ENCODE measurements at regions not wholly inside any gene's neighbourhood (a gene's known extent, or its start where the extent isn't known, plus 50 kb on each side); places are given as distances from the start of the nearest gene placed in this dataset.
A peak's percentile ranks its signal among the peaks of the same experiment; 100 is the strongest.

- TF ChIP-seq RCOR1 (IDR thresholded peaks at IDR 0.05; ENCODE audit: insufficient replicate concordance, low read length): no peak
- peak; percentile 70 for TF ChIP-seq CTCF (conservative IDR thresholded peaks at IDR 0.05; ENCODE audit: low read depth, low read length)
- no peak for TF ChIP-seq RFX5 (IDR thresholded peaks at IDR 0.05; ENCODE audit: low read depth, low read length)
- no peak for TF ChIP-seq POLR2A (IDR thresholded peaks at IDR 0.05; ENCODE audit: low read depth, low read length)
- TF ChIP-seq, protein P1, sequence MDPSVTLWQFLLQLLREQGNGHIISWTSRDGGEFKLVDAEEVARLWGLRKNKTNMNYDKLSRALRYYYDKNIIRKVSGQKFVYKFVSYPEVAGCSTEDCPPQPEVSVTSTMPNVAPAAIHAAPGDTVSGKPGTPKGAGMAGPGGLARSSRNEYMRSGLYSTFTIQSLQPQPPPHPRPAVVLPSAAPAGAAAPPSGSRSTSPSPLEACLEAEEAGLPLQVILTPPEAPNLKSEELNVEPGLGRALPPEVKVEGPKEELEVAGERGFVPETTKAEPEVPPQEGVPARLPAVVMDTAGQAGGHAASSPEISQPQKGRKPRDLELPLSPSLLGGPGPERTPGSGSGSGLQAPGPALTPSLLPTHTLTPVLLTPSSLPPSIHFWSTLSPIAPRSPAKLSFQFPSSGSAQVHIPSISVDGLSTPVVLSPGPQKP (IDR thresholded peaks at IDR 0.05; ENCODE audit: borderline replicate concordance, low read depth, low read length): no peak
- no peak for TF ChIP-seq FOS (IDR thresholded peaks at IDR 0.05; ENCODE audit: low read depth, low read length)
- no peak for TF ChIP-seq BHLHE40 (IDR thresholded peaks at IDR 0.05; ENCODE audit: low read depth, low read length)
- no peak for TF ChIP-seq CHD1 (IDR thresholded peaks at IDR 0.05; ENCODE audit: low read depth, low read length)
- TF ChIP-seq, protein P2, sequence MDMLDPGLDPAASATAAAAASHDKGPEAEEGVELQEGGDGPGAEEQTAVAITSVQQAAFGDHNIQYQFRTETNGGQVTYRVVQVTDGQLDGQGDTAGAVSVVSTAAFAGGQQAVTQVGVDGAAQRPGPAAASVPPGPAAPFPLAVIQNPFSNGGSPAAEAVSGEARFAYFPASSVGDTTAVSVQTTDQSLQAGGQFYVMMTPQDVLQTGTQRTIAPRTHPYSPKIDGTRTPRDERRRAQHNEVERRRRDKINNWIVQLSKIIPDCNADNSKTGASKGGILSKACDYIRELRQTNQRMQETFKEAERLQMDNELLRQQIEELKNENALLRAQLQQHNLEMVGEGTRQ (IDR thresholded peaks at IDR 0.05; ENCODE audit: low read depth, low read length): no peak
- no peak for TF ChIP-seq CEBPB (IDR thresholded peaks at IDR 0.05; ENCODE audit: low read depth, low read length)
- TF ChIP-seq RAD21 (IDR thresholded peaks at IDR 0.05; ENCODE audit: low read length): peak; percentile 65
- no peak for TF ChIP-seq NFE2L2 (IDR thresholded peaks at IDR 0.05; ENCODE audit: low read depth, low read length)
- no peak for TF ChIP-seq MXI1 (IDR thresholded peaks at IDR 0.05; ENCODE audit: borderline replicate concordance, low read depth, low read length)
- no peak for TF ChIP-seq MAFK (IDR thresholded peaks at IDR 0.05; ENCODE audit: low read depth, low read length)
These were observed 72.7 kb upstream of the PRKG1 start for GRCh38 chr10:51001587-51001986.

Measured in IMR-90 (cell line).